ENCODE measurements at regions not wholly inside any gene's neighbourhood (a gene's known extent, or its start where the extent isn't known, plus 50 kb on each side); places are given as distances from the start of the nearest gene placed in this dataset.

DNA sequence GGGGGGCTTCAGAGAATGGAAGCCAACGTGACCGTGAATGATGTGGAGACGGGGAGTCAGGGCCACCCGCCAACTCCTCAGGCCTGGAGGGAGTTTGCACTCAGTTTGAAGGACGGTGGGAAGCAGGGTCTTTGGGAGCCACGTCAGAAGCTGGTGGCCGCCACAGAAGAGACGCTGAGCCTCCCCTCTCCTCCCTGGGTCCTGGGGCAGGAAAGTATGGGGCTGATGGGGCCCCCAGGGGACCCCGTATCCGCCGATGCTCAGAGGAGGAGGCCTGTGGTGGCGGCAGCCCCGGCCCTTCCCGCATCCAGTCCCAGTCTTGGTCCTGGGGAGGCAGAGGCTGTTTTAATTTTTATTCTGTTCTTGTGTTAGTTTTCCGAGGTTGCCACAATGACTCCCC, 188.6 kb upstream of the C1orf174 start:
- TF ChIP-seq, protein P1, sequence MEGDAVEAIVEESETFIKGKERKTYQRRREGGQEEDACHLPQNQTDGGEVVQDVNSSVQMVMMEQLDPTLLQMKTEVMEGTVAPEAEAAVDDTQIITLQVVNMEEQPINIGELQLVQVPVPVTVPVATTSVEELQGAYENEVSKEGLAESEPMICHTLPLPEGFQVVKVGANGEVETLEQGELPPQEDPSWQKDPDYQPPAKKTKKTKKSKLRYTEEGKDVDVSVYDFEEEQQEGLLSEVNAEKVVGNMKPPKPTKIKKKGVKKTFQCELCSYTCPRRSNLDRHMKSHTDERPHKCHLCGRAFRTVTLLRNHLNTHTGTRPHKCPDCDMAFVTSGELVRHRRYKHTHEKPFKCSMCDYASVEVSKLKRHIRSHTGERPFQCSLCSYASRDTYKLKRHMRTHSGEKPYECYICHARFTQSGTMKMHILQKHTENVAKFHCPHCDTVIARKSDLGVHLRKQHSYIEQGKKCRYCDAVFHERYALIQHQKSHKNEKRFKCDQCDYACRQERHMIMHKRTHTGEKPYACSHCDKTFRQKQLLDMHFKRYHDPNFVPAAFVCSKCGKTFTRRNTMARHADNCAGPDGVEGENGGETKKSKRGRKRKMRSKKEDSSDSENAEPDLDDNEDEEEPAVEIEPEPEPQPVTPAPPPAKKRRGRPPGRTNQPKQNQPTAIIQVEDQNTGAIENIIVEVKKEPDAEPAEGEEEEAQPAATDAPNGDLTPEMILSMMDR (IDR thresholded peaks at IDR 0.05): no peak
- Histone ChIP-seq H3K36me3 (no peaks in the 10 kb centered on the region), H3K9me3 (no peaks in the 10 kb centered on the region), H3K4me3 (ENCODE audit: low read depth in 1 of 2, low read length in 1 of 2) (no peak overlapping the region), H3K27ac (no peak overlapping the region), H3K27me3 (no peaks in the 10 kb centered on the region), H3K4me1 (ENCODE audit: control insufficient read depth in 1 of 2, insufficient read depth in 1 of 2, low read depth in 1 of 2, low read length in 1 of 2) (no peaks in the 10 kb centered on the region)

DNA sequence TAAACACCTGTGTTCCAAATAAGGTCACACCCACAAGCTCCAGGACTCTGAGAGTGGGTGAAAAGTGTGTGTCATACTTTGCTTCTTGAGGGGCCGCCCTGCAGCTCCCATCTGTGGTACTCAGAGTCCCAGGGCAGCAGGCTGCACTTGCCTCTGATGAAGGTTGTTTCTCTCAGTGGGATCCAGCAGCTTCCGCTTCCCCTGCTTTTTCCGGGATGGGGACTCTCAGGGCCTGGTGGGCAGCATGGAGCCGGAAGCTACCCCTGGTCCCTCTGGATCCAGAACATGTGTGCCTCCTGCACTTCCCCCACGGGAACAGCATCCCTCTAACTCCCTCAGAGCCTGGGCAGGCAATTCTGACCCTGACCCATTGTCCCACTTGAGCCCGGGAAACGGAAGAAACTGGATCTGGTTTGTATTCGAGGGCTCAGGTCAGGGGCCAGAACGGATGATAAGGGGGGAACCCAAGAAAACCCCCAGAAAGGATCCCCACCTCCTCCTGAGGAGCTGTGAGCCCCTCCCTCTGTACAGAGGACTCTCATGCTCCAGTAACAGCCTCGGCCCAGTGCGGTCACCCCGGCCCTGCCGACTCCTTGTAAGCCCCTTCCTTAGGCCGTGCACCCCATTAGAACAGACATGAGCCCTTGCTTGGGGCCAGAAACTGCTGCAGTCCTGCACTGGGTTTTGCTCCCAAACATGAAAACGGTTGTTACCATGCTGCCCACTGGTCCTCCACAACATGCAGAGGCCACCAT, 189.5 kb upstream of the C1orf174 start:
- H3K9me3 ChIP-seq: no peaks in the 10 kb centered on the region
- H3K27me3 ChIP-seq: no peaks in the 10 kb centered on the region
- no peaks in the 10 kb centered on the region for H3K4me1 ChIP-seq (ENCODE audit: control insufficient read depth in 1 of 2, insufficient read depth in 1 of 2, low read depth in 1 of 2, low read length in 1 of 2)
- TF ChIP-seq, protein P1 (IDR thresholded peaks at IDR 0.05): no peak
- H3K4me3 ChIP-seq (ENCODE audit: low read depth in 1 of 2, low read length in 1 of 2): no peak overlapping the region
- H3K36me3 ChIP-seq: no peaks in the 10 kb centered on the region
- no peak overlapping the region for H3K27ac ChIP-seq

DNA sequence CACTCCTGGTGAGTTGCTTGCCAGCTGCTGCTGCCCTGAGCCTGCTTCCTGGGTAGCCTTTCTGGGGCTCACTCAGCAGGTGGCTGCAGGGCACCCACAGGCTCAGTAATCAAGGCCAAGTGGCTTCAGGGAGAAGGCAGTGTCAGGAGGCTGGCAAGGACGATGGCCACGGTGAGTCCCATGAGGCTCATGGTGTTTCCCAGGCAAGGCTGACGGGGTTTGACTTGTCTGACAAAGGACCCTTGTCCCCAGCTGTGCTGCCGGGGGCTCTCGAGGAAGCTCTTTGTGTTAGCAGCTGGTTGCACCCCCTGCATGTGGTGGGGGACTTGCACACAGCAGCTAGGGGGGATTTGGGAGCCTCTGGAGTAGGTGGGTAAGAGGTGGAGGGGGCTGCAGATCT, 190.5 kb upstream of the C1orf174 start:
- Histone ChIP-seq H3K36me3 (no peaks in the 10 kb centered on the region), H3K4me1 (ENCODE audit: control insufficient read depth in 1 of 2, insufficient read depth in 1 of 2, low read depth in 1 of 2, low read length in 1 of 2) (no peaks in the 10 kb centered on the region), H3K27ac (no peak overlapping the region), H3K4me3 (ENCODE audit: low read depth in 1 of 2, low read length in 1 of 2) (no peak overlapping the region), H3K27me3 (no peaks in the 10 kb centered on the region), H3K9me3 (no peaks in the 10 kb centered on the region)
- TF ChIP-seq, protein P1 (IDR thresholded peaks at IDR 0.05): no peak

- TF ChIP-seq, protein P1 (IDR thresholded peaks at IDR 0.05): no peak
- Histone ChIP-seq H3K4me3 (ENCODE audit: low read depth in 1 of 2, low read length in 1 of 2) (no peak overlapping the region), H3K4me1 (ENCODE audit: control insufficient read depth in 1 of 2, insufficient read depth in 1 of 2, low read depth in 1 of 2, low read length in 1 of 2) (no peaks in the 10 kb centered on the region), H3K36me3 (no peaks in the 10 kb centered on the region), H3K27me3 (no peaks in the 10 kb centered on the region), H3K27ac (no peak overlapping the region), H3K9me3 (no peaks in the 10 kb centered on the region)
These were observed 191.0 kb upstream of the C1orf174 start for GRCh38 chr1:4090976-4091660.

DNA sequence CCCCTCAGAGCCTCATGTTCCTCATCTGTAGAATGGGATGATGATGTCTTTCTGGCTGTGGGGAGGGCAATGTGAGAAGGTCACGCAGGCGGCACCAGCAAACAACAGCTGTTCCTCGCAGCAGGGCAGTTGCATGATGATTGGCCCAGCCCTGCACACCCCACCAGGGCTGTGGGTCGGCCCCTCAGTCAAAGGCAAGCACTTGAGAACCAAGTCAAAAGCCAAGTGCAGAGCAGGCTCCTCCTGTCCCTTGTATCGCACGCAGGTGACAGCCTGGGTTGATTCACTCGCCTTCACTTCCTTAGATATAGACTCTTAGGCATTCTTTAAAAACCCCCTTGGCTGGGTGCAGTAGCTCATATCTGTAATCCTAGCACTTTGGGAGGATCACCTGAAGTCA, 191.9 kb upstream of the C1orf174 start:
- TF ChIP-seq, protein P1 (IDR thresholded peaks at IDR 0.05): no peak
- H3K9me3 ChIP-seq: no peaks in the 10 kb centered on the region
- no peak overlapping the region for H3K4me3 ChIP-seq (ENCODE audit: low read depth in 1 of 2, low read length in 1 of 2)
- H3K27ac ChIP-seq: no peak overlapping the region
- H3K36me3 ChIP-seq: no peaks in the 10 kb centered on the region
- H3K27me3 ChIP-seq: no peaks in the 10 kb centered on the region
- H3K4me1 ChIP-seq (ENCODE audit: control insufficient read depth in 1 of 2, insufficient read depth in 1 of 2, low read depth in 1 of 2, low read length in 1 of 2): no peaks in the 10 kb centered on the region

Data from neutrophil (primary cell).